ENCODE measurements at regions not wholly inside any gene's neighbourhood (a gene's known extent, or its start where the extent isn't known, plus 50 kb on each side); places are given as distances from the start of the nearest gene placed in this dataset.

GRCh38 chr2:106941372-106941993 is 55.5 kb upstream of the ST6GAL2 start:
- no peak for DNase-seq (ENCODE audit: low spot score)
- Mint-ChIP-seq H3K4me3 (ENCODE audit: unreplicated experiment) (no peak overlapping the region), H3K4me1 (ENCODE audit: low read depth) (peaks cover 31% of the 10 kb centered on the region)

GRCh38 chr2:106943468-106944200 is 57.7 kb upstream of the ST6GAL2 start:
- H3K27ac Mint-ChIP-seq (ENCODE audit: unreplicated experiment): peak overlapping the region; percentile 87
- H3K9me3 Mint-ChIP-seq (ENCODE audit: low read depth): peaks cover 4% of the 10 kb centered on the region
- peaks cover 3% of the 10 kb centered on the region for H3K36me3 Mint-ChIP-seq (ENCODE audit: low read depth)
- peak overlapping the region; percentile 38 for H3K4me3 Mint-ChIP-seq (ENCODE audit: unreplicated experiment)
- TF ChIP-seq, protein P1, sequence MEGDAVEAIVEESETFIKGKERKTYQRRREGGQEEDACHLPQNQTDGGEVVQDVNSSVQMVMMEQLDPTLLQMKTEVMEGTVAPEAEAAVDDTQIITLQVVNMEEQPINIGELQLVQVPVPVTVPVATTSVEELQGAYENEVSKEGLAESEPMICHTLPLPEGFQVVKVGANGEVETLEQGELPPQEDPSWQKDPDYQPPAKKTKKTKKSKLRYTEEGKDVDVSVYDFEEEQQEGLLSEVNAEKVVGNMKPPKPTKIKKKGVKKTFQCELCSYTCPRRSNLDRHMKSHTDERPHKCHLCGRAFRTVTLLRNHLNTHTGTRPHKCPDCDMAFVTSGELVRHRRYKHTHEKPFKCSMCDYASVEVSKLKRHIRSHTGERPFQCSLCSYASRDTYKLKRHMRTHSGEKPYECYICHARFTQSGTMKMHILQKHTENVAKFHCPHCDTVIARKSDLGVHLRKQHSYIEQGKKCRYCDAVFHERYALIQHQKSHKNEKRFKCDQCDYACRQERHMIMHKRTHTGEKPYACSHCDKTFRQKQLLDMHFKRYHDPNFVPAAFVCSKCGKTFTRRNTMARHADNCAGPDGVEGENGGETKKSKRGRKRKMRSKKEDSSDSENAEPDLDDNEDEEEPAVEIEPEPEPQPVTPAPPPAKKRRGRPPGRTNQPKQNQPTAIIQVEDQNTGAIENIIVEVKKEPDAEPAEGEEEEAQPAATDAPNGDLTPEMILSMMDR (IDR thresholded peaks at IDR 0.05): no peak
- no peaks in the 10 kb centered on the region for H3K27me3 Mint-ChIP-seq (ENCODE audit: low read depth)
- DNase-seq (ENCODE audit: low spot score): no peak
- H3K4me1 Mint-ChIP-seq (ENCODE audit: low read depth): peaks cover 36% of the 10 kb centered on the region

More at GRCh38 chr2:106941372-106941993, 55.5 kb upstream of the ST6GAL2 start:
- H3K27me3 Mint-ChIP-seq (ENCODE audit: low read depth): no peaks in the 10 kb centered on the region
- peaks cover 7% of the 10 kb centered on the region for H3K9me3 Mint-ChIP-seq (ENCODE audit: low read depth)
- no peak overlapping the region for H3K27ac Mint-ChIP-seq (ENCODE audit: unreplicated experiment)
- TF ChIP-seq, protein P1 (IDR thresholded peaks at IDR 0.05): no peak
- peaks cover 6% of the 10 kb centered on the region for H3K36me3 Mint-ChIP-seq (ENCODE audit: low read depth)

- Mint-ChIP-seq H3K27ac (ENCODE audit: unreplicated experiment) (peak overlapping the region; percentile 87), H3K27me3 (ENCODE audit: low read depth) (no peaks in the 10 kb centered on the region), H3K9me3 (ENCODE audit: low read depth) (peaks cover 4% of the 10 kb centered on the region), H3K4me3 (ENCODE audit: unreplicated experiment) (peak overlapping the region; percentile 38), H3K4me1 (ENCODE audit: low read depth) (peaks cover 42% of the 10 kb centered on the region), H3K36me3 (ENCODE audit: low read depth) (peaks cover 3% of the 10 kb centered on the region)
- TF ChIP-seq, protein P1 (IDR thresholded peaks at IDR 0.05): no peak
- DNase-seq (ENCODE audit: low spot score): no peak
These were observed 58.2 kb upstream of the ST6GAL2 start for GRCh38 chr2:106944215-106944614.

DNA sequence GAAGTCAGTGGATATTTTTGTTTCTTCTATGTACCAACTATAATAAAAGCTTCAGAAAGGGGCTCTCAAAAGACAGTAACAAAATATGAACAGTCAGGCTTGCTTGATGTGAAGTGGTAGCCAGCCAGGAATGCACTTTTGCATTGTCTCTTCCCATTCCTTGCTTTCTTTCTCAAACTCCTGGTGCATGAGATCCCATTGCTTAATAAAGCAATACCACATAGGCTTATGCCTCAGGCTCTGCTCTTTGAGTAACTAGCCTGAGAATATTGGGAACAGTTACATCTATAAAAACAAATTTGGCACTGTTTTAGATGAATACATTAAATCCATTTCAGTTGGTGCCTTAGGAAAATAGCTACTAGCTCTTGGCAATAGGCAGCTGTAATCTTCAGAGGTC is 62.6 kb upstream of the ST6GAL2 start:
- TF ChIP-seq, protein P1 (IDR thresholded peaks at IDR 0.05): no peak
- Mint-ChIP-seq H3K4me3 (ENCODE audit: unreplicated experiment) (no peak overlapping the region), H3K4me1 (ENCODE audit: low read depth) (peaks cover 46% of the 10 kb centered on the region), H3K36me3 (ENCODE audit: low read depth) (peaks cover 6% of the 10 kb centered on the region), H3K9me3 (ENCODE audit: low read depth) (peaks cover 28% of the 10 kb centered on the region), H3K27me3 (ENCODE audit: low read depth) (no peaks in the 10 kb centered on the region), H3K27ac (ENCODE audit: unreplicated experiment) (peak overlapping the region; percentile 53)
- no peak for DNase-seq (ENCODE audit: low spot score)

GRCh38 chr2:106953236-106953635 is 67.3 kb upstream of the ST6GAL2 start:
- peaks cover 28% of the 10 kb centered on the region for H3K9me3 Mint-ChIP-seq (ENCODE audit: low read depth)
- H3K36me3 Mint-ChIP-seq (ENCODE audit: low read depth): peaks cover 6% of the 10 kb centered on the region
- H3K27me3 Mint-ChIP-seq (ENCODE audit: low read depth): no peaks in the 10 kb centered on the region
- H3K27ac Mint-ChIP-seq (ENCODE audit: unreplicated experiment): peak overlapping the region; percentile 23
- no peak for DNase-seq (ENCODE audit: low spot score)
- no peak overlapping the region for H3K4me3 Mint-ChIP-seq (ENCODE audit: unreplicated experiment)
- TF ChIP-seq, protein P1 (IDR thresholded peaks at IDR 0.05): no peak
- H3K4me1 Mint-ChIP-seq (ENCODE audit: low read depth): peaks cover 72% of the 10 kb centered on the region
